Inferior parietal cortex (tissue), 1 donor: ENCODE measurements at regions not wholly inside any gene's neighbourhood (a gene's known extent, or its start where the extent isn't known, plus 50 kb on each side); places are given as distances from the start of the nearest gene placed in this dataset.

ENCODE experiments used
- DNase-seq: peaks from one replicate; pipeline ENCODE4 v3.0.0-alpha.2; 2016; ENCODE audit errors: extremely low spot score

GRCh38 chr12:12016284-12017100 is 54.2 kb upstream of the BCL2L14 start:
- no peak for DNase-seq

DNA sequence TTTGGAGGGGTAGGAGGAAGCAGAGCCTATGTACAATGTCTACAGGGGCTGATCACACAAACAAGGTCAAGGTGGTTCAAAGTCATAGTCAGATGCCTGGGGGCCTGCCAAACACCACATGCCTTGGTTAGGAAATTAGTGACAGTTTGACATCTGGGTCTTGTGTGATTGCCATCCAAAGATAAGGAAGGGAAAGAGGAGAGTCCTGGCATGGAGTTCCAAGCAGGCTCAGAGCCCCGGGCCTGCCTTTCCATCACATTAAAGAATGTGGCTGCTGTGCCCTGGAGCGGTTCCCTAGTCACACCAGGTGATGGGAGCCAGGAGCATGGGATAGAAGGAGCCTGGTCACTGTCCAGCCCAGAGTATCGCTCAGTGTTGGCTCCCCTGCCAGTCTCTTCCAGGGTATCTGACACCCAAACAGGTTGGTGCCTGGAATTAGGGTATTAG is 53.6 kb upstream of the BCL2L14 start:
- no peak for DNase-seq

DNA sequence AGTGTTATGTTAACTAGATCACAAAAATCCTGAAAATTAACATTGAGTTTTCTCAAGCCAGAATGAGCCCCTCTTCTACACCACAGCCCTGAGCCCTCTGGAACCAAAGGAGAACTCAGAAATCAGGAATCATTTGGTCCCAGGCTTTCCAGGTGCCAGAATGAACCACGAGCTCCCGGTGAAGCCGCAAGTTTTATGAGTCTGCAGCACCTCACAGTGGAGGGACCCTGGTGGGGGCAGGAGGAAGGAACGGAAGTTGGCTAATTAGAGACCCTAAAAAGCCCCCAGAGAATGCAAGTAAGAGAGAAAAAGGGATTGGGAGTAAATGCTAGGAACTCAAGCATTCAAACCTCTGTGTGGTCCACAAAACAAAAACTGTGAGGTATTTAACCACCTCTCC is 52.9 kb upstream of the BCL2L14 start:
- no peak for DNase-seq

DNA sequence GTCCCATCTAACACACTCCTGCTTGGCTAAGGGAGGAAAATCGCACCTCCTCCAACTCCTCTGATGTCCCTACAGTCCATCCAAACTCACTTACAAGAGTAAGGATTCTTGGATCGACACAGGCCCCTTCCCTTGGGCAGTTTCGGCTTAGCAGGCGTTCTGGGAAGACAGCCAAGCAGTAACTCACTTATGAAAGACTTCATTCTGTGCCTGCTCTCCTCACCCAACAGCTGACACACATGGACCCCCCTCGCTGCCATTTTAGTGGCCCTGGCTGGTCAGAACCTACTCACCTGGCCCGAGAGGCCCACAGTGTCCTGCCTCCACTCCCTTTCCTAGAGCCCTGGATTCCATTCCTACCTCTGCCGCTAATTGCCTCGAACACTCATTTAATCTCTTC is 52.3 kb upstream of the BCL2L14 start:
- no peak for DNase-seq

- DNase-seq, result no peak
Measured at GRCh38 chr12:12019881-12020280, 50.9 kb upstream of the BCL2L14 start.

DNA sequence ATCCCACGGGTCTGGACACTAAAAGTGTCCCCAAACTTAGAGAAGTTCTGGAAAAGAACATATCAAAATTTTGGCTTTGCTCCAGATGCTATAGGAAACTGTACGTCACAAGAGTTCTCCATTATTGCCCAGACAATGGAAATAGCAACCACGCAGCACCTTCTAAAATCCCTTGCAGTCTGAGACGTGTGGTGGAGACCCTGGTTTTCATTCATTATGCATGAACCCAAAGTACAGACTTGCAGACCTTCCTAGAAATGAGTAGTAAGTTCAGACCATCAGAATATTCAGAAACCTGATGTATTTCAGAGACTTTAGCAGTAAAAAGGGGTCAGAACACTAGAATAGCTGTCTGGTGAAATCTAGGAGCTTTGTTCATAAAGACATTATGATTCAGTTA is 50.0 kb upstream of the BCL2L14 start:
- no peak for DNase-seq
